NCI-H187 (cell line): ENCODE measurements at regions not wholly inside any gene's neighbourhood (a gene's known extent, or its start where the extent isn't known, plus 50 kb on each side); places are given as distances from the start of the nearest gene placed in this dataset.
"Not testable (repeated sequence)": the region's sequence is repeated elsewhere in the genome, so short reads cannot be mapped to it uniquely, and the experiment has no call there.

Source experiments
- DNase-seq, 2 experiments: peaks; one replicate each; lab custom pipeline; 2025; lab: John Stamatoyannopoulos, UW

- DNase-seq: no peak
Measured at GRCh38 chr5:61215996-61216395, 53.7 kb upstream of the SMIM15 start.

DNA sequence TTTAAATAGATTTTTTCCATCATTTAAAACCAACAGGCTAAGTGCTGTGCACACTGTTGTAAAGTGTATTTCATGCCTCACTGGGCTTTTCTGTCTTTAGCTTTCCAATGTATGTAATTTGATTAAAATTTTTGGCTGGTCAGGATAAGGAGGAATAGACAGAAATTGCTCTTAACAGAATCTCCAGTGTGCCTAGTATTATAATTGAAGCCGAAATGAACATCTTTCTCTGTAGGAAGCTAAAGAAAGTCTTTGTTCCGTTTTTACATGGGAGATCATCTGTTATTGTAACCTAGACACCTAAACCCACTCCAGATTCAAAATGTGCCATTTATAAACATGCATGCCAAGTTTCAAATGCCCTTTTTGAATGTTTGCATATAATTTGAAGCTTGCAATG lies 54.5 kb upstream of the SMIM15 start:
- DNase-seq: no peak

- no peak for DNase-seq
Measured at GRCh38 chr5:61217214-61217613, 54.9 kb upstream of the SMIM15 start.

GRCh38 chr5:61228229-61228628 lies 66.0 kb upstream of the SMIM15 start:
- DNase-seq: no peak

DNA sequence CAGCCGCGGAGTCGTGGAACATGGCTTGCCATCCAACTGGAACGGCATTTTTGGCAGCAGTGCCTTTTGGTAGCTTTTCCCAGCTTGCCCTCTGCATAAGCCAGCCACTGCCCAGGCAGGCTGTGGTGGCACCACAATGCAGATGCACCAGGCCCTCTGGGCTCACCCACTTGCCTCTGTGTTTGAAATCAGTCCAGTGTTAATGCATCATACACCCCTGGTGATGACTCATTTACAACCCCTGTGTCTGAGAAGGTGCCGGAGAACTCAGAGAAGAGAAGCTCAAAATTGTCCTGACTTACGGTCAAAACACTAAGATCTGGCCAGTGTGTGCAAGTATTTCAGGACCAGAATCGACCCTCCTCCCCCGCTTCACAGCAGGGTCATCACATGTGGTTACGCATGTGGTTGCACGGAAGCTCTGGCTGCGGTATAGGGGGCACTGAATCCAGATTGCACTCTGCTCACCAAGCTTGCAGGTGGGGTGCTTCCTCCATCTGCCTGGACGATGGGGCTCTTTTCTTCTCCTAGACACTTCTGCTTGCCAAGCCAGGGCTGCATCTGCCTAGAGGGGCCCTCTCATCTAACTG lies 66.5 kb upstream of the SMIM15 start:
- no peak for DNase-seq

DNA sequence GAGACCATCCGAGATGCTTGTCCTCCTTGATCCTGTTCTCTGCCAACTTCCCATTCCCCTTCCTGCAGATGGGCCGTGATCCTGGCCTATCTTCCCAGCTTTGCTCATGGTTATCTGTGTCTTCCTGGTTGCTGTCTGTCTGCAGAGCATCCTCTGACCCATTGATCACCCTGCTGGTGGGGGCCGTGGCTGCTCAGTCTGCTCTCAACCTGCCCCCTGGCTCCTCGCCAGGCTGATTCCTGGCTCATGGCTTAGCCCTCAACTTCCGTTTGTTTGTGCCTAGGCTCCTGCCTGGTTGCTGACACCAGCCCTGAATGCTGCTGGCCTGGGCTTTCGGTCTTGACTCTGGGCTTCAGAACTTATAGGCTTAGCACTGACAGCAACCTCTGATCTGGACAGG lies 67.1 kb upstream of the SMIM15 start:
- no peak for DNase-seq

GRCh38 chr5:61230492-61230891 lies 68.2 kb upstream of the SMIM15 start:
- no peak for DNase-seq

GRCh38 chr5:61231813-61232212 lies 69.5 kb upstream of the SMIM15 start:
- DNase-seq: no peak

DNA sequence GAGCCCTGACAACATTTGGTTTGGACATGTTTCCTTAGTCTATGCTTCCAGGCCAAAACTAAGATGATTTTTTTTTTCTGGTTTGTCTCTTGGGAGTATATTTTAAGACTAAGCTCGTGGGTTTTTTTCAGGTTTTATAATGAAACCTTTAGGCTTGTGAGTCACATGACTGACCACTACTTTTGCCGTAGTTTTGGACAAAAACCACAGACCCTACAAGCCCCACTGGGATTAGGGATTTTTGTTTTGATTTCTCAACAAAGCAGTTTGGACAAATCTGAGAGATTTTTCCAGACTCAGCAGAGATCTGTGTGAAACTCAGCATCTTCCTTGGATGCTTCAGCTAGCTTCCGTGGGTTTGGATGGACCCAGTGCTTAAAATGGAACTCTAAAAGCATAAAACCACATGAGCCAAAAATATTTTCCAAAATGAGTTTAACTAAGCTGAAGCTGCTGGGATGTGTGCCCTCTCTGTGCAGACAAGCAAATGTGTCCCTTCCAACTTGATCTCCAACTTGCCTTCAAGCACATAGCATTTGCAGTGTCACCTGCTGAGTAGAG lies 70.3 kb upstream of the SMIM15 start:
- no peak for DNase-seq

- DNase-seq: no peak
Measured at GRCh38 chr5:61234019-61234418, 71.8 kb upstream of the SMIM15 start.

GRCh38 chr5:61236715-61237114 lies 74.4 kb upstream of the SMIM15 start:
- not testable (repeated sequence) for DNase-seq

GRCh38 chr5:61245486-61245885 lies 83.2 kb upstream of the SMIM15 start:
- DNase-seq: no peak

DNA sequence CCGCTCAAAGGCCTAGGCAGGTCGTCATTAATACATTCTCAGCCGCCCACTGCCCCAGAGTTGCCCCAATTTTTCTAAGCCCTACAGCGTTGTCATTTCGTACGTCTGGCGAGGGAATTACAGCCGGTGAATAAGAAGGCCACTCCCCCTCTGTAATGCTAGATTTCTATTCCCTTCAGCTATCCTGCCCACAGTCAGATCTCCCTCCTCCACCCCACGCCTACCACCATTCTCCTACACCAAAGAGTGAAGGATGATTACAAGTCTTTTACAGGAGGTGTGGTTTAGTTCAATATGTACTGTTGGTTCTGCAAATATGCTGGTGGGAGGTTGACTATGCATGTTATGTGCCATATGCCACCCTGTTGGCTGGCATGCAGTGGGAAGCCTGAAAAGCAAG lies 83.7 kb upstream of the SMIM15 start:
- no peak for DNase-seq

- no peak for DNase-seq
Measured at GRCh38 chr5:61246768-61247307, 84.6 kb upstream of the SMIM15 start.

- no peak for DNase-seq
Measured at GRCh38 chr5:61251874-61252642, 80.0 kb upstream of the ZSWIM6 start.

DNA sequence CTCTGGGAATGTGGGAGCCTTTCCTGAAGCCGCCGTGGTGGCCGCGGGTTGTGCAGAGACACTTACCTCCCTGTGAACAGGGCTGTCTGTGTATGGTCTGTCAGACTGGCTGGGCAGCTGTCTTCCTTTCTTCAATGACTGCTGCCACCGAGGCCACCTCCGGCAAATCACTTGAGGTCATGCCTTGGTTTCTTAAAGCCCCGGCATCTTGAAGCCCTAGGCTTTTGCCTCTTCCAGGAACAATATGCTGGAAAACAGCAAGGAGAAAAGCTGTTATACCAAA lies 79.5 kb upstream of the ZSWIM6 start:
- DNase-seq: no peak

DNA sequence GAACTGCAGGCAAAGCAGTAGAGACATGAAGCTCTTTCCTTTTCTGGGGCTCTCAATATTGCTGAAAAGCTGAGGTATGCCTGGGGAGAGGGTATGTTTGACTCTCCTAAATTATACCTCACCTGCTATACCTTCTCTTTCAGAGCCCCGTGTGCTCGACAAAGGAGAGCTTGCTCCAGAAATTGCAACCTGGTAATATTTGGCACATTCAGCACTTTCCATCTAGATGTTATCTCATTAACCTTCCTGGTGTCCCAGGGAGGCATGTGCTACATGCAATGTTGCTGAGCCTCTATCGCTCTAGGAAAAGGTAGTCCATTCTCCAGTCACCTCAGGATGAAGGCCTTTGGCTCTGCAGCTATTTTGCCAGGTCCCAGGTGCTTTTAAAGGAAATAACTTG lies 78.5 kb upstream of the ZSWIM6 start:
- no peak for DNase-seq

DNA sequence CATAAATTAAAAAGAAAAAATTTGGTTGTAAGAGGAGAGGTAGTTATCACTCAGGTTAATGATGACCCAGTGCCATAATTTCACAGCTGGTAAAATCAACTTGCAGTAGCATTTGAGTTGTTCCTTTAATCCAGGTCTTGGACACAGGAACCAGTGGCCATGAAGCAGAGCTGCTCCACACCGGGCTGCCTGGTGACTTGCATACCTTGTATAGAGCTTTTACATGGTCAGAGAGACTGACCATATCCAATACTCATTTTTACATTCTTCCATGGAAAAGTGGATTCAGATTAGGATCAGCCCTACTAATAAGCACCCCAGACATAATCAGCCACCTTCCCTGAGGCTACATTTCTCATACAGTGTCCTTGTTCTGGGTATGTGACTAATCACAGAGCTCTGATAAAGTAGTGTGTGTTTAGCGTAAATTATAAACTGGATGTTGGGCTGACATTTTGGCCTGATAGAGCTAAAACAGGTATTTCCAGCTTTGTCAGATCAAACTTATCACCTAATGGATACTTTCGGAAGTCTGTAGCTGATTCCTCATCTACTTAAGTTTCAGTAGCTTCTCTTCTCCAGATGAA lies 77.0 kb upstream of the ZSWIM6 start:
- DNase-seq: no peak

DNA sequence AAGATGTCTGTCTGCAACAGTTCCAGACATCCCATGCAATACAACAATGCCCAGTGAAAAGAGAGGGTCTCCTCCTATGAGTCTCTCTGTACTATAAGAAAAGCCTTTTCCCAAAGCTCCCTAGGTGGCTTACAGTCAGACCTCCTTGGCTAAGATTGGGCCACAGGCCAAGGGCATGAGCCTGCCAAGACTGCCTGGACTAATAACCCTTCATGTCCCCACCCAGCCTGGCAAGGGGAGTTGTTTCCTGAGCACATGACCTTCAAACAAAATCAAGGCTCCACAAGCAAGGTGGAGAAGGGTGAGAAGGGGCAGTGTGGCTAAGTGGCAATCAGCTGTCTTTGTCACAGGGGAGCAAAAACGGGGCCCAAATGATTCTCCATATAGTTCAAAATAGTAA lies 75.6 kb upstream of the ZSWIM6 start:
- DNase-seq: no peak

GRCh38 chr5:61257421-61257820 lies 74.6 kb upstream of the ZSWIM6 start:
- no peak for DNase-seq

DNA sequence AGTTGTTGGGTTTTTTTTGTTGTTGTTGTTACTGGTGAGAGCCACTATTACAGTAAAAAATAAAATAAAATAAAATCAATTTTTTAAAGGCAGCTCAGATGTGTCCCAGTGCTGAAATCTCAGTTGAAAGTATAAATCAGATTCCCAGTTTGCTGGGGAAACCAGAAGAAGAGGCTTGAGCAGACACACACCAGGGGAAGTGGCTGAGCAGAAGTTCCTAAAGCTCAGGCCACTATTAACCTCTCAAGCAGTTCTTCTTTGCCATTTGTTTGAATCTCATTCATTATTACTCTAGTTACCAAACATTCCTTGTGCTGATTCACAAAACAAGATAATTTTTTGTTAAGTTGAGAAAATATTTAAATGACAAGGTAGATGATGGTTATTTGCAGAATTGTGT lies 70.9 kb upstream of the ZSWIM6 start:
- no peak for DNase-seq

GRCh38 chr5:61262080-61262479 lies 70.0 kb upstream of the ZSWIM6 start:
- DNase-seq: no peak

GRCh38 chr5:61263072-61263471 lies 69.0 kb upstream of the ZSWIM6 start:
- no peak for DNase-seq
